HFF-Myc (cell line): ENCODE measurements at regions not wholly inside any gene's neighbourhood (a gene's known extent, or its start where the extent isn't known, plus 50 kb on each side); places are given as distances from the start of the nearest gene placed in this dataset.

ENCODE experiments used
- DNase-seq: peaks from one replicate; pipeline ENCODE4 v3.0.0-alpha.2; 2011; ENCODE audit warnings: low read depth; ENCODE audit errors: extremely low read depth
- H3K4me3 ChIP-seq: replicated peaks from 2 replicates; pipeline ENCODE4 v1.5.1; 2011; ENCODE audit warnings: low read depth, mild to moderate bottlenecking, control low read depth, low read length
- TF ChIP-seq, protein P1 (sequence below): IDR thresholded peaks from 2 replicates; pipeline ENCODE4 v1.5.1; 2012; ENCODE audit warnings: mild to moderate bottlenecking, low read depth, low read length, control low read depth; ENCODE audit errors: missing control alignments

DNA sequence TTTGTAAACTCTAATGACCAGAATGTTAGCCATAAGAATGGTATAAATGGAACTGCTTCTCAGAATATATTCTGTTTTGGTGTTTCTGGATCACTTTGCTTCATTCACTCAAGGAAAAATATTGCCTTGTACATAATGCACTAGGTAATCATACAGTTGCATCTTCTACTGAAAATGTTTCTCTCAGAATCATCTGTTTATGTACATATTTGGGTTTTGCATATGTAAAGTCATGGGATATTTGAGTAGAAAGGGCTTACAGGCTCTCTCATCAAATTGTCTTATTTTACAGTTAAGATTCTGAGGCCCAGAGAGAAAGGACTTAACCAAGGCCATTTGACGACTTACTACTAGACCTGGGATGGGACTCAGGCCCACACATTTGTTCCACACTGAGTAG is 97.8 kb upstream of the PALM2AKAP2 start:
- TF ChIP-seq, protein P1, sequence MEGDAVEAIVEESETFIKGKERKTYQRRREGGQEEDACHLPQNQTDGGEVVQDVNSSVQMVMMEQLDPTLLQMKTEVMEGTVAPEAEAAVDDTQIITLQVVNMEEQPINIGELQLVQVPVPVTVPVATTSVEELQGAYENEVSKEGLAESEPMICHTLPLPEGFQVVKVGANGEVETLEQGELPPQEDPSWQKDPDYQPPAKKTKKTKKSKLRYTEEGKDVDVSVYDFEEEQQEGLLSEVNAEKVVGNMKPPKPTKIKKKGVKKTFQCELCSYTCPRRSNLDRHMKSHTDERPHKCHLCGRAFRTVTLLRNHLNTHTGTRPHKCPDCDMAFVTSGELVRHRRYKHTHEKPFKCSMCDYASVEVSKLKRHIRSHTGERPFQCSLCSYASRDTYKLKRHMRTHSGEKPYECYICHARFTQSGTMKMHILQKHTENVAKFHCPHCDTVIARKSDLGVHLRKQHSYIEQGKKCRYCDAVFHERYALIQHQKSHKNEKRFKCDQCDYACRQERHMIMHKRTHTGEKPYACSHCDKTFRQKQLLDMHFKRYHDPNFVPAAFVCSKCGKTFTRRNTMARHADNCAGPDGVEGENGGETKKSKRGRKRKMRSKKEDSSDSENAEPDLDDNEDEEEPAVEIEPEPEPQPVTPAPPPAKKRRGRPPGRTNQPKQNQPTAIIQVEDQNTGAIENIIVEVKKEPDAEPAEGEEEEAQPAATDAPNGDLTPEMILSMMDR: no peak
- no peak overlapping the region for H3K4me3 ChIP-seq
- no peak for DNase-seq

DNA sequence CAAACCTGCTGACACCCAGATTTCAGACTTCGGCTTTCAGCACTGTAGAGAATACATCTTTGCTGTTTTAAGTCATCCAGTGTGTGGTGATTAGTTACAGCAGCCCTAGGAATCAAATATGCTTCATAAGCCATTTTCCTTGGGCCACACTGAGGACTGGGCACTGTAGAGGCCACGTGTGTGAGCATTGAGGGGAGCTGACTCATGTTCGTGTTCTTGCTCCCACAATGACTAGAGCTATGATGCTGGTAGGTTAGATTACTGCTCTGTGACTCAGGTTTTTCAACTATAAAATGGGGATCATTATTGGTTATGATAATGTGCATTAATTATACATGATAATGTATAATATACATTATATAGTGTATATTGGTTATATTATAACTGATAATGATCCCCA is 96.5 kb upstream of the PALM2AKAP2 start:
- H3K4me3 ChIP-seq: no peak overlapping the region
- no peak for DNase-seq
- TF ChIP-seq, protein P1: no peak

DNA sequence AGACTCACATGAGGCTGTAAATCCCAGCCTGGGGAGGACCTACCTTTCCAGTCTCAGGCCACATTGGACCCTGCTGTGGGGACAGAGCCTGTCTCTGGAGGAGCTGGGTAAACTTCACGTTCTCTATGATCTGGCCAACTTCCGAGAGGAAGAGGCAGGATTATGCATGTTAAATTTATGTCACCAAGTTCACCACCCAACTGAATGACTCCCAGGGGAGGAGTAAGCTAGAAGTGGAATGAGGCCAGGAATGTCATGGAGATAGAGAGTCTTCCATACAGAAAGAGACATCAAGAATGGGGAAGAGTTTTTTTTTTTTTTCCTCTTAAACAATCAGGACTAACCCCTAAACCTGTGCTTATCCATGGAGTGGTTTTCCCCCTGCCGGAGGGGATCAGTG is 90.3 kb upstream of the PALM2AKAP2 start:
- no peak overlapping the region for H3K4me3 ChIP-seq
- no peak for DNase-seq
- TF ChIP-seq, protein P1: no peak

DNA sequence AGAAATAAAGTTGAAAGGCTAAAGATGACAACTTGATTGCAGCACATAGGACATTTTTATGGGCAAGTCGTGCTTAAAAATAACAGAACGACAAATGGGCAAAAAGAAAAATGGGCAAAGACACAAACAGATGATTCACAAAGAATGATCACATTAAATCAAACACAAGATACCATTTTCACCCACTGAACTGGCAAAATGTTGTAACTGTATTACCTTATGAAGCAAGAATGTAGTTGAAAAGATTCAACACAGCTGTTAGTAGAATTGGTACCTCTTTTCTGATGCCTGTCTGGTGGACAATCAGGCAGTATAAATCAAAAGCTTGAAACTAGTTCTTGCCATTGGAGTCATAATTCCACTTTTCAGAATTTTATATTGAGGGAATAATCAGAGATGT is 81.0 kb upstream of the PALM2AKAP2 start:
- DNase-seq: no peak
- TF ChIP-seq, protein P1: no peak

DNA sequence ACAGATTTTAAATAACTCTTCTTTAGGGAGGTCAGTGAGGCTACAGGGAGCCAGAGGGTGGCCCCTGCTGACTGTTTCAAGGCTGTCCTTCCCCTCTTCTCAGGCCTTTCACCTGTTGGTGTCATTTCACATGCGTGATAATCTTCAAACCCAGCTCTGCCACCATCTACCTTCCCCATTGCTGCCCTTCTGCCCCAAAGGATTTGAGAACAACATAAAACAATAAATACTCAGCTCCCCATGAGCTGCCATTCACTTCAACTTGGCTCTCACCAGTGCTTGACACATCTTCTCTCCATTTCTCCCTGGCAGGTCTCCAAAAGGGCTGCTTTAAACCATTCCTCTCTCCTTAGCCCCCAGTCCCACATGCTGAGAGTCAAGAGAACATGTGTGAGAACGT is 75.5 kb upstream of the PALM2AKAP2 start:
- no peak for DNase-seq
- H3K4me3 ChIP-seq: no peak overlapping the region
- TF ChIP-seq, protein P1: no peak

More for the DNA sequence above, 81.0 kb upstream of the PALM2AKAP2 start:
- no peak overlapping the region for H3K4me3 ChIP-seq

DNA sequence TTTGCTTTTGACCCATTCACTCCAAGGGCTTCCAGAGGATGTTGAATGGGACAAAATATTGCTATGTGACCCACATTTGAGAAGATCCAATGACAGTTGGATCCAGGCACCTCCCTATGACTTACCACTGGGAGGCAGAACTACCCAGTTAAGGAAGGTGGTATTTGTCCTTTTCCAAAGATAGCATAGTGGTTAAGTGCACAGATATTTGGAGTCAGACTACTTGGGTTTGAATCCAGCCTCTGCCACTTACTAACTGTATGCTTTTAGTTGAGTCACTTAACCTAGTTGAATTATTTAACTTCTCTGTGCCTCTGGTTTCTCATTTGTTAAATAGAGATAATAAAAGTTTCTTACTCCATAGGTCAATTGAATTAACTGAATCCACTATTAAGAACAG is 74.5 kb upstream of the PALM2AKAP2 start:
- TF ChIP-seq, protein P1: no peak
- H3K4me3 ChIP-seq: no peak overlapping the region
- DNase-seq: peak; percentile 24

DNA sequence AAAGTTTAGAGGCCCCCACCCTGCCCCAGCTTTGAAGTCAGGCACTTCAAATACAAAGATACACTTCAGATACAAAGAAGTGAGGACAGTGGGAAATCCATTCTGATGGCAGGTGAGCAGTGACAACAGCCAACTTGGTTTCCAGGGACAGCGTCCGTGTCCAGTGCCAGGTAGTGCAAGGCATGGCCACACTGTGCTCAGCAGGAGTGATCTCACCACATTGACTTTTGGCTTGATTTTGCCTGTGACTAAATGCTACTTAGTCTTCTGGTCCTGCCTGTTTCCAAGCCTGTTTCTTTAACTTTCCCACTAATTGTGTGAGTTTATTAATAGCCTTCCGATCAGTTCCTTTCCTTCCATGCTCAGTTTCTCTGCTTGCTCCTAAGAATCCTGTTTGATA is 72.6 kb upstream of the PALM2AKAP2 start:
- no peak overlapping the region for H3K4me3 ChIP-seq
- TF ChIP-seq, protein P1: no peak
- no peak for DNase-seq
